Hematopoietic multipotent progenitor cell treated with erythropoietin and hydrocortisone succinate and interleukin-3 and kit ligand, for 15 days (in vitro differentiated cells): ENCODE measurements at regions not wholly inside any gene's neighbourhood (a gene's known extent, or its start where the extent isn't known, plus 50 kb on each side); places are given as distances from the start of the nearest gene placed in this dataset.
"Not testable (repeated sequence)": the region's sequence is repeated elsewhere in the genome, so short reads cannot be mapped to it uniquely, and the experiment has no call there.

Source experiments
- DNase-seq: peaks from one replicate; pipeline ENCODE4 v3.0.0-alpha.2; 2015; ENCODE audit warnings: low spot score

GRCh38 chr7:109473172-109473571 is 903.5 kb downstream of the DNAJB9 start:
- no peak for DNase-seq

GRCh38 chr7:109476409-109476808 is 906.7 kb downstream of the DNAJB9 start:
- no peak for DNase-seq

GRCh38 chr7:109479388-109479787 is 909.7 kb downstream of the DNAJB9 start:
- no peak for DNase-seq

GRCh38 chr7:109490607-109491006 is 920.9 kb downstream of the DNAJB9 start:
- not testable (repeated sequence) for DNase-seq

GRCh38 chr7:109497053-109497452 is 927.4 kb downstream of the DNAJB9 start:
- DNase-seq = no peak

DNA sequence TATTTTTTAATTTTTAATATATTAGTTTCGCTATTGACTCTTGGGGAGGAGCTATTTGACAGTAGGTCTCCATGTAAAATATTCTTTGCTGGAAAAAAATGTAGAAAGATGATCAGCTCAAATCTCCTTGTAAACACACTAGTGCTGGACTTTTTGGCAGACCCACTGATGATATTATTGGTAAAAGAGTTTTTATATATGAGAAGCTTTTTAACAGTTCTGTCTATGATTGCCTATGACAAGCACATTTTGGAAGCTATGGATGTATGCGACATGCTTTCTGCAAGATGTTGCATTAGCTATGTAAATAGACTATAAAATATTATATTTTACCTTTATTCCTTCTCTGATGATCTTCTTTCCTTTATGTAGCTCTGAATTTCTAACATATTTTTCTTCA is 928.5 kb downstream of the DNAJB9 start:
- no peak for DNase-seq

- no peak for DNase-seq
Measured at GRCh38 chr7:109503421-109503820, 933.7 kb downstream of the DNAJB9 start.

DNA sequence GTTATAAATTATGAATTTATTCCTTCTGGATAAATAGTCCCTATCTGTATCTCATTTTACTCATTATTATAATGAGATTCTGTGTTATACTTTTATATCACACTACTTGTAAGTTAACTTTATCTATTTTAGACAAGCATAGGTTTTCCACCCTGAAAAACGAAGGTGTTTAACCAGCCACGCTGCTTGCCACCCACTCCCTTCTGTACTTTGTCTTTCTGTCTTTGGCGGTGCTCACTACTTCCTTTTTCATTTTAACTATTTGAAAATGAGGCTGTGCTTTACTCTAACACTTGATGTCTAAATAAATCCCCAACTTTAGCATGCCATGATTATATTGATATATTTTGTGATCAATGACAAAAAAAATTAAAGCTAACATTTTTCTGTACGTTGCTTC is 952.9 kb downstream of the DNAJB9 start:
- DNase-seq = no peak

DNA sequence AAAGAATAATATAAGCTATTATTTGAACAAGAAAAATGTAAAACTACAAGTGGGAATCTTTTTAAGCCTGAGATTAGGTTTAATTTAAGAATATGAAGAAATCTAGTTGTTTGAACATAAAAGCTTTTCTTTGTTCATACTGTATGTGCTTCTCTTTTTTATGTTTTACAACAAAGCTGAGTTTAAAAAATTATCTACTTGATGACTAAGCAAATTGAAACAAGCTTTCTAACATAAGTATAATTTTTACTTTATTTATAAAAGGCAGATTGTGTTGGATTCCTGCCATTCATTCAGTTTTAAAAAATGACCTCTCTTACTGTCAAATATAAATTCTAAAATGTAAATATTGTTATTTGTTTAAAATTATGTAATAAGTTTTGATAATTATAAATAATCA is 958.2 kb downstream of the DNAJB9 start:
- DNase-seq = no peak

- DNase-seq = no peak
Measured at GRCh38 chr7:109529712-109530111, 960.0 kb downstream of the DNAJB9 start.

DNA sequence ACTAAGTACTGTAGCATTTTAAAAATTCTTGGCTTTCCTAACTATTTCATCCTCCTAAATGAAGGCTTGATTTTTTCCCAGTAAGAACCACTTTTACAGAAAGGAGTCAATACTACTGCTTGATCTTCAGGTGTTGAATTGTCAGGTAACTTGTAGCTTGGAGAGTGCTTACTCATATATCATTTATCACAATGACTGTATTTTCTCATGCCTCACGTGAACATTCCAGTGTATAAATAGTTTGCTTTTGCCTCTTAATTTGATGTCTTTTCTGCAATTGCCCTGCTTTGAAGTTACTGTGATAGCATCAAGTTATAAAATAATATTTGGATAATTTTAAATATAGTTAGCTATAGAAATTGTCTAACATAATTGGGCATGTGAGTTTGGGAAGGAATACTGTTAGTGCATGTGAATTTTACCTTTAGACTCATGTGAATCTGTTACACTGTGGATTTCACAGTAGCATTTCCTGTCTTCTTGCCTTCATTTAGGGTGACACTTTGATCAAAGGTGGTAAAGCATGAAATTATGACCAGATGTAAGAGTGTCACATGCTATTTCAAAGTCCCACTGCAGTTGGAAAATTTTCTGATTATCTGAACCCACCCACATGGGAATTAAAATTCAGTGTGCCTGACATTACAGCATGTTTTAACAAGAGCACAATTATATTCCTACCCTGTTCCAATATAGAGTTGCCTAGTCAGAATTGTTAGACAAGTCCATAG is 962.8 kb downstream of the DNAJB9 start:
- DNase-seq = no peak

DNA sequence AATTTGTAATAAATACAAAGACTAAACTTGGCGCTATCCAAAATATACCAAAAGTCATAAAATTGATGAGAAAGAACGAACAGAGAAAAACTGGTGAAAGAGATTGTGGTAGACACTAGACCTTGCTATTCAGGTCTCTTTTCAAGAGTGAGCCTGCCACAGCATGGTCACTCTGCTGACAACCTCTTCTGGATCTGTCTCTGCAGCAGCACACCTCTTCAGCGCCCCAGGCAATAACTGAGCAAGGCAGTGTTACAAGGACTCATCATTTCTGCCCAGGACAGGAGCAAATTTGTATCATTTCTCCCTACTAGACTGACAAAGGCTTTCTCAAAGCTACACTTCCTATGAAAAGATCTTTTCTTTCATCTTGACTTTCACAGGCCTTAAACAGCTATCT is 976.0 kb downstream of the DNAJB9 start:
- no peak for DNase-seq

- no peak for DNase-seq
Measured at GRCh38 chr7:109549471-109550193, 980.0 kb downstream of the DNAJB9 start.

DNA sequence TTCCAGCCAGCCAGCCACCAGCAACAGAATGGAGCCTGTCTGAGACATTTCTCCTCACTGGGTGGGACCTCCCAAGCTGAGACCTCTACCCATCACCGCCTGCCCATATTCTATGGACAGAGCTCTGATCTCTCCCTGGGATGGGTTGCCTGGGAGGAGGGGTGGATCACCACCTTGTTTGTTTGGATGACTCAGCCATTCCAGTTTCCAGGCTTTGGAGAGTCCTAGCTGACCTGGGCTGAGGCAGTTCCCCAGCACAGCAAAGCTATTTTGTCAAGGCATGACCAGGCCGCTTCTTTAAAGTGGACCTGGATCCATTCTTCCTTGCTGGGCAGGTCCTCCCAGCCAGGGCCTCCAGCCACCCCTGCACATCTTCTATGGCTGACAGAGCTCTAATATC is 982.3 kb downstream of the DNAJB9 start:
- DNase-seq = no peak

GRCh38 chr7:109577265-109577664 is 1007.6 kb downstream of the DNAJB9 start:
- DNase-seq = no peak

- no peak for DNase-seq
Measured at GRCh38 chr7:109579901-109580300, 1010.2 kb downstream of the DNAJB9 start.

GRCh38 chr7:109582211-109582610 is 1012.5 kb downstream of the DNAJB9 start:
- no peak for DNase-seq

GRCh38 chr7:109596948-109597347 is 1027.3 kb downstream of the DNAJB9 start:
- DNase-seq = not testable (repeated sequence)

DNA sequence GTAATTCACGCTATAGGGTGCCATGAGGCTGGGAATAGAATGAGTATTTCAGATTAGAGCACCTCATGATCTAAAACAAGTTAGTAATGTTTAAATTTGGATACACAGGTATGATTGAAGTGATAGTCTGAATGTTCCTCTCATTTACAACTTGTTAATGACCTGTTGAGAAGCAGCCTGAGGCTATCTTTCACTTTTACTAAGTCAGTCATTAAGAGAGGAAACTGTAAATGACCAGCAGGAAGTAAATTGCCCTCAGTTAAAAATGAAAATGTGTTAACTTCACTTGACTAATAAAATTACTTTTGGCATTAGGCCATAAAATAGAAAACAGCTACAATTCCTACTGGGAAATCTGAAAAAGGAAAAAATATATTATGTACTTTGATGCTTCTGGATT is 1042.0 kb downstream of the DNAJB9 start:
- no peak for DNase-seq

DNA sequence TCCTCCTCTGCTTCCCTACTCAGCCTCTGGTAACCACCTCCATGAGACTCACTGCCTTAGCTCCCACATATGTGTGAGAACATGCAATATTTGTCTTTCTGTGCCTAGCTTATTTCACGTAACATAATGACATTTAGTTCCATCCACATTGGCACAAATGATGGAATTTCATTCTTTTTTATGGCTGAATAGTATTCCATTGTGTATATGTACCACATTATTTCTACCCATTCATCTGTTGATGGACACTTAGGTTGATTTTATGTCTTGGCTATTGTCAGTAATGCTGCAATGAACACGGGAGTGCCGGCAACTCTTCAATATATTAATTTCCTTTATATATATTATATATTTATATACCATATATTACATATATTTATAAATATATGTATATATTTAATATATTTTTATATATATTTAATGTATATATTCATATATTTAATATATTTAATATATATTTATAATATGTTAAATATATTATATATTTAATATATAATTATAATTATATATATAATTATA is 1046.9 kb downstream of the DNAJB9 start:
- no peak for DNase-seq

DNA sequence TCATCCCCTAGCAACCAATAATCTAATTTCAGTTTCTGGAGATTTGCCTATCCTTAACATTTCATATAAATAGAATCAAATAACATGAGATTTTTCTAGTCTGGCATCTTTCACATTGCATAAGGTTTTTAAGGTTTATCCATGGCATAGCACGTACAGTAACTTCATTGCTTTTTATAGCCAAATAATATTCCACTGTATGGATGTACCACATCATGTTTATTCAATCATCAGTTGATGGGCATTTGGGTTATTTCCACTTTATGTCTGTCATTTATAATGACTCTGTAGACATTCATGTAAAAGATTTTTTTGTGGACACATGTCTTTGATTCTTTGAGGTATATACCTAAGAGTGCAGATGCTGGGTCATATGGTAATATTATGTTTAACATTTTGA is 1052.6 kb downstream of the DNAJB9 start:
- no peak for DNase-seq

DNA sequence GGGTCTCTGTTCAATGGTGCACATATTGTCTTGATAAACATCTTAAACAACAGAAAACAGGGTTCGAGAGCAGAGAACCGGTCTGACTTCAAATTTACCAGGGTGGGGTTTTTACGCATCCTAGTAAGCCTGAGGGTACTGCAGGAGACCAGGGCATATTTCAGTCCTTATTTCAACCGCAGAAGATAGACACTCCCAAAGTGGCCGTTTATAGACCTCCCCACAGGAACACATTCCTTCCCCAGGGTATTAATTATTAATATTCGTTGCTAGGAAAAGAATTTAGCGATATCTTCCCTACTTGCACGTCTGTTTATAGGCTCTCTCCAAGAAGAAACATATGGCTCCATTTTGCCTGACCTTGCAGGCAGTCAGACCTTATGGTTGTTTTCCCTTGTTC is 1063.2 kb downstream of the DNAJB9 start:
- not testable (repeated sequence) for DNase-seq

GRCh38 chr7:109635374-109635773 is 1065.7 kb downstream of the DNAJB9 start:
- DNase-seq = no peak
